OCI-LY3 (cell line): ENCODE measurements at regions not wholly inside any gene's neighbourhood (a gene's known extent, or its start where the extent isn't known, plus 50 kb on each side); places are given as distances from the start of the nearest gene placed in this dataset.

Experiments
- H2AFZ ChIP-seq: fragments of 200-600, 300-600 bp; shearing (Covaris generic); 2 replicates; pipeline ENCODE4 v1.6.0; 2014; ENCODE audit warnings: antibody characterized with exemption, low read depth, low read length
- H3K27ac ChIP-seq: fragments of 200-600, 300-600 bp; sonication (generic); 2 replicates; pipeline ENCODE4 v1.5.1; 2014; ENCODE audit warnings: mild to moderate bottlenecking, low read length, moderate library complexity, mixed read lengths
- H3K27me3 ChIP-seq: fragments of 200-600, 300-600 bp; sonication (generic); 2 replicates; pipeline ENCODE4 v1.6.1; 2014; ENCODE audit warnings: low read depth, low read length, mixed read lengths
- H3K36me3 ChIP-seq: fragments of 200-600, 300-600 bp; sonication (generic); replicated peaks from 2 replicates; pipeline ENCODE3; 2014; ENCODE audit warnings: low read depth, low read length, mixed read lengths
- H3K4me1 ChIP-seq: fragments of 300-600, 200-600 bp; sonication (generic); 2 replicates; pipeline ENCODE4 v1.6.1; 2014; ENCODE audit warnings: low read length, mixed read lengths
- H3K4me2 ChIP-seq: fragments of 200-600, 300-600 bp; sonication (generic); 2 replicates; pipeline ENCODE4 v1.6.1; 2014; ENCODE audit warnings: low read length, mixed read lengths
- H3K4me3 ChIP-seq: fragments of 300-600, 200-600 bp; sonication (generic); 2 replicates; pipeline ENCODE4 v1.5.1; 2014; ENCODE audit warnings: antibody characterized with exemption, mild to moderate bottlenecking, low read length, moderate library complexity
- H3K79me2 ChIP-seq: fragments of 300-600, 200-600 bp; shearing (Covaris generic); 2 replicates; pipeline ENCODE4 v1.6.1; 2014; ENCODE audit warnings: mild to moderate bottlenecking, low read length, mixed read lengths
- H3K9ac ChIP-seq: fragments of 300-600, 200-600 bp; shearing (Covaris generic); 2 replicates; pipeline ENCODE4 v1.6.0; 2014; ENCODE audit warnings: mild to moderate bottlenecking, low read length, moderate library complexity
- H3K9me3 ChIP-seq: fragments of 200-600, 300-600 bp; shearing (Covaris generic); 2 replicates; pipeline ENCODE4 v1.6.1; 2014; ENCODE audit warnings: low read length, mixed read lengths; ENCODE audit not compliant: insufficient read depth
- H4K20me1 ChIP-seq: fragments of 200-600, 300-600 bp; sonication (generic); 2 replicates; pipeline ENCODE4 v1.6.1; 2016; ENCODE audit warnings: low read length, mixed read lengths; ENCODE audit not compliant: insufficient read depth
- EZH2phosphoT487 ChIP-seq: fragments of 200-600 bp; shearing (Covaris generic); IDR thresholded peaks from 2 replicates; pipeline ENCODE4 v1.6.1; 2018; ENCODE audit warnings: antibody characterized with exemption, mixed run types, low read depth
- TF ChIP-seq, protein P1 (sequence below): fragments of 200-600, 300-600 bp; sonication (generic); IDR thresholded peaks from 2 replicates; pipeline ENCODE4 v1.5.1; 2014; ENCODE audit warnings: antibody characterized with exemption, low read length, low read depth

DNA sequence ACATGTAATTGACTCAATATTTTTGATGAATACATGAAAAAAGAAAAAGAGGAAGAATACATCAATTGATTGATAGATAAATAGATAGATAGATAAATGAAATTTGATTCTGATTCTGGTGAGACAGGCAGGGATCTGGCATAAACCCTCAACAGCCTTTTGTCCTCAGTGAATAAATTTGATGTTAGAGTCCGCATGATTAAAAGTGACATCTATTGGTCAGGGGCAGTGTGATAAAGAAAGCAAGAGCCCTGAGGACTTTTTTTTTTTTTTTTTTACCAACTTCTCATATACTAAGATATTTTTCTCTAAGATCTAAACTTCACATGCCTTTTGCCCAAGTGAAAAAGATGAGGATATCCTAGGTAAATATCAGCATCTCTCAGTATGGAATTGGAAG lies 216.4 kb downstream of the LRRC3B start:
- H3K79me2 ChIP-seq, result no peaks in the 10 kb centered on the region
- H3K36me3 ChIP-seq, result no peaks in the 10 kb centered on the region
- H3K27me3 ChIP-seq, result no peaks in the 10 kb centered on the region
- no peaks in the 10 kb centered on the region for H3K4me1 ChIP-seq
- H3K4me2 ChIP-seq, result no peak overlapping the region
- no peak overlapping the region for H3K4me3 ChIP-seq
- TF ChIP-seq EZH2phosphoT487, result no peak
- TF ChIP-seq, protein P1, sequence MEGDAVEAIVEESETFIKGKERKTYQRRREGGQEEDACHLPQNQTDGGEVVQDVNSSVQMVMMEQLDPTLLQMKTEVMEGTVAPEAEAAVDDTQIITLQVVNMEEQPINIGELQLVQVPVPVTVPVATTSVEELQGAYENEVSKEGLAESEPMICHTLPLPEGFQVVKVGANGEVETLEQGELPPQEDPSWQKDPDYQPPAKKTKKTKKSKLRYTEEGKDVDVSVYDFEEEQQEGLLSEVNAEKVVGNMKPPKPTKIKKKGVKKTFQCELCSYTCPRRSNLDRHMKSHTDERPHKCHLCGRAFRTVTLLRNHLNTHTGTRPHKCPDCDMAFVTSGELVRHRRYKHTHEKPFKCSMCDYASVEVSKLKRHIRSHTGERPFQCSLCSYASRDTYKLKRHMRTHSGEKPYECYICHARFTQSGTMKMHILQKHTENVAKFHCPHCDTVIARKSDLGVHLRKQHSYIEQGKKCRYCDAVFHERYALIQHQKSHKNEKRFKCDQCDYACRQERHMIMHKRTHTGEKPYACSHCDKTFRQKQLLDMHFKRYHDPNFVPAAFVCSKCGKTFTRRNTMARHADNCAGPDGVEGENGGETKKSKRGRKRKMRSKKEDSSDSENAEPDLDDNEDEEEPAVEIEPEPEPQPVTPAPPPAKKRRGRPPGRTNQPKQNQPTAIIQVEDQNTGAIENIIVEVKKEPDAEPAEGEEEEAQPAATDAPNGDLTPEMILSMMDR, result no peak
- H2AFZ ChIP-seq, result no peak overlapping the region
- no peaks in the 10 kb centered on the region for H4K20me1 ChIP-seq
- H3K27ac ChIP-seq, result no peak overlapping the region
- no peaks in the 10 kb centered on the region for H3K9me3 ChIP-seq
- H3K9ac ChIP-seq, result no peak overlapping the region

DNA sequence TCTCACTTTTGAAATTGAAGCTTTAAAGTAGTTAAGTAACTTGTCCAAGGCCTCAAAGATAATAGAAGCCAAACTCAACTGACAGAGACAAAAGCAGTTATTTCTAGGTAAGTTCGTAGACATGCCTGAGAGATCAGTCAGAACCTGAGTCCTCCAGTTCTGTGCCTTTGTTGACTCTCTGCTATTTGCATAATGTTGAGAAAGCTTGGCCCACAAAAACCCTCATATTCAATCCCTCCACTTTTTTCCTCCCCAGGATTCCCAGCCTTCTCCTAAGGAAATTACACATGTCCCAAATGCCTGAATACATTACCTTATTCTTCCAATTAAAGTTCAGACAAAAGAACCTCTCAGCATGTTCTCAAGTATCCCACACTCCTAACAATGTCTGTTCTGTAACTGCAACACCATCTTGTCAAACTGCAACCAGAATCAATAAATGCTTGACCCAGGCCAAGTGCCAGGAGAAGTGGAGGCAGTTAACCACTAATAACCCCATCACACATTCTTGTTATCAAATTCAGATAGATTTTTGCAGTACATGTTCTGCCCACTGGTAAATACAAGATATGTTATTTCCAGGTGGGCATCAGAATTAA lies 217.8 kb downstream of the LRRC3B start:
- Histone ChIP-seq H3K9me3 (no peaks in the 10 kb centered on the region), H3K27me3 (no peaks in the 10 kb centered on the region), H3K79me2 (no peaks in the 10 kb centered on the region), H4K20me1 (no peaks in the 10 kb centered on the region; the same call in 1 of the 2 replicates), H3K4me2 (no peak overlapping the region), H3K4me1 (no peaks in the 10 kb centered on the region), H3K27ac (no peak overlapping the region), H3K36me3 (no peaks in the 10 kb centered on the region), H3K9ac (no peak overlapping the region), H3K4me3 (no peak overlapping the region), H2AFZ (no peak overlapping the region)
- TF ChIP-seq, protein P1, result no peak
- no peak for TF ChIP-seq EZH2phosphoT487

DNA sequence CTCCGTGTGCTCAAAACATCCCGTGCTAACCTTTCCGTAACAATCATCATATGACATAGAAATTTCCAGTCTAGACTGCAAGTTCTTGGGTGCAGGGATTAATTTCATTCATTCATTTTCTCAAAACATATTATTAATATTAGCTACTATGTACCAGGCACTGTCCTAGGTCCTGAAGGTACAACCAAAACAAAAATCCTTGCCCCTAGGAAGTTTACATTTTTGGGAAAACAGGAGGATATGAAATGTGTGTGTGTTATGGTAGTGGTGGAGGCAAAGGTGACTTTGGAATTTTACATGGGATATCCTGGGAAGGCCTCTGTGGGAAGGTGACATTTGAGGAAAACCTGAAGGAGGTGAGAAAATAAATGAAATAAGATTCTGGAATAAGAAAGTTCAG lies 222.6 kb downstream of the LRRC3B start:
- Histone ChIP-seq H3K27me3 (peaks cover 5% of the 10 kb centered on the region; the same call in 1 of the 2 replicates), H3K79me2 (no peaks in the 10 kb centered on the region), H3K27ac (no peak overlapping the region), H3K36me3 (no peaks in the 10 kb centered on the region), H3K4me3 (no peak overlapping the region), H3K4me1 (no peaks in the 10 kb centered on the region), H2AFZ (no peak overlapping the region), H3K4me2 (no peak overlapping the region), H4K20me1 (no peaks in the 10 kb centered on the region; the same call in 1 of the 2 replicates), H3K9ac (no peak overlapping the region), H3K9me3 (no peaks in the 10 kb centered on the region)
- TF ChIP-seq, protein P1, result no peak

DNA sequence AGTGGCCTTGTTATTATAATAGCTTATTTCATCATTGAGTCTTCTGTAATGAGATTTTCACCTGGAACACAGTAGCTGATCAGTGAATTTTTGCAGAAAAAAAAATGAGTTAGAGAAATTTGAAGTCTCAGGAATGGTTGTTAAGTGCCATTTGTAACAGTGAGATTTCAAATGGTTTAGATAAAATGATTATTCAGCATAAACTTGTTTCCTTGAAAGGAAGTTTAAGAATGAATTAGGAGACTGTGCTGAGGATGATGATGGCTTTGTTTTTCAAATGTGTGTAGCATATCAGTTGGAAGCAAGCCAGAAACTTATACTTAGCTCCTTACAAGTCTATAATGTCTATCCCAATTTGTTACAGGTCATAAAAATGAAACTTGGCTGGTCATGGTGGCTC lies 225.1 kb downstream of the LRRC3B start:
- Histone ChIP-seq H4K20me1 (no peaks in the 10 kb centered on the region; the same call in 1 of the 2 replicates), H3K36me3 (no peaks in the 10 kb centered on the region), H3K4me2 (no peak overlapping the region), H3K79me2 (no peaks in the 10 kb centered on the region), H3K9ac (no peak overlapping the region), H3K4me1 (no peaks in the 10 kb centered on the region), H3K9me3 (no peaks in the 10 kb centered on the region), H2AFZ (no peak overlapping the region), H3K27ac (no peak overlapping the region), H3K27me3 (peaks cover 5% of the 10 kb centered on the region; the same call in 1 of the 2 replicates), H3K4me3 (no peak overlapping the region)
- TF ChIP-seq, protein P1, result no peak
- no peak for TF ChIP-seq EZH2phosphoT487
